Stimulated activated CD4-positive, alpha-beta T cell treated with anti-CD3 and anti-CD28 coated beads, Interleukin-15, amount 100 ng/mL, for 24 hours (primary cell): ENCODE measurements at regions not wholly inside any gene's neighbourhood (a gene's known extent, or its start where the extent isn't known, plus 50 kb on each side); places are given as distances from the start of the nearest gene placed in this dataset.

ENCODE experiments used
- DNase-seq: peaks from one replicate; pipeline ENCODE4 v3.0.0-alpha.2; 2020

GRCh38 chr2:146158072-146158674 is 1638.3 kb upstream of the ZEB2 start:
- DNase-seq, result no peak

GRCh38 chr2:146147448-146148012 is 1627.6 kb upstream of the ZEB2 start:
- DNase-seq, result no peak

DNA sequence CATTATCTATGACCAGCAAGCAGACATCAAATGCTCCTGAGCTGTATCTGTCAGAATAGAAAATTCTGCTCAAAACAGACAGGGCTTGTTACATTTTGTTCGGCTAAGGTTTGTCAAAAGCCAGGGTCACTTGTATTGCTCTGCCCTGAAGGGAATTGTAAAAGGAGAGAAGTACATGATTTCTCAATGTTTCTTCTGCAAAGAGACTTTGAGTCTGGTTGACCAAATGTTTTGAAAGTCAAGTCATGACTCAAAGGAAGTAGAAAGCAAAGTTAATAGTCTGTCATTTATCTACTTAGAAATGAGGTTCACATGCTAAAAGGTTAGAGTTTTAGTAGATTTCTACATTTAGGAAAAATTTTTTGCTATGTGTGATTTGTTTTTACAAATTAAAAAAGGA is 1624.1 kb upstream of the ZEB2 start:
- DNase-seq, result no peak

DNA sequence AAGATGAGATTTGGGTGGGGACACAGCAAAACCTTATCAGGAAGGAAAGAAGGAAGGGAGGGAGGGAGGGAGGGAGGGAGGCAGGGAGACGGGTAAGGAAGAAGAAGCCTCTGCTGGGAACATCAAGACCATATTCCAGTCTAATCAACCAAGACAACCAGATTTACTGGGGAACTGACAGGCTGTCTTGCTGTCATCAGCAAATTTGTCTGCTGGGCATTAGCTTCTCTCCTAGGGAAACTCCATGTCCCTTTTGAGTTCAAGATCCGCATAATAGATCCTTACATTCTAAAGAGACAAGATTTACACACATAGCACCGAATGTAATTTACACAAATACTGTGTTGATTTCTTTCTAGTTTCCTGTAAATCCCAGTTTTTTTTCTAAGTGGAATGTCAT is 1618.9 kb upstream of the ZEB2 start:
- no peak for DNase-seq

DNA sequence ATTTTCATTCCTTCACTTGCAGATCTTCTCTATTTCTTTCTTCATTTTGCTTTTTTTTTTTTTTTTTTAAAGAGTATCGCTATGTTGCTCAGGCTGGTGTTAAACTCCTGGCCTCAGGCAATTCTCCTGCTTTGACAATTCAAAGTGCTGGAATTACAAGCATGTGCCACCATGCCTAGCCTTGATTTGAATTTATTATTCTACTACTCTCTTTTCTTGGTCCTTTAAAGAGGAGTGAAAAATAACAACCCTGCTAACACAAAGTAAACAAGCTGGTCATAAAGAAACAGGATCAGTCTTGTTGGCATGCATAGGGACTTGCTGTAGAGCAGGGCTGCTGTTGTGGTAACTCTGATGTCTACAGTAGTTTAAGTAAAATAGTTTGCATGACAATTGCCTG is 1615.3 kb upstream of the ZEB2 start:
- no peak for DNase-seq

DNA sequence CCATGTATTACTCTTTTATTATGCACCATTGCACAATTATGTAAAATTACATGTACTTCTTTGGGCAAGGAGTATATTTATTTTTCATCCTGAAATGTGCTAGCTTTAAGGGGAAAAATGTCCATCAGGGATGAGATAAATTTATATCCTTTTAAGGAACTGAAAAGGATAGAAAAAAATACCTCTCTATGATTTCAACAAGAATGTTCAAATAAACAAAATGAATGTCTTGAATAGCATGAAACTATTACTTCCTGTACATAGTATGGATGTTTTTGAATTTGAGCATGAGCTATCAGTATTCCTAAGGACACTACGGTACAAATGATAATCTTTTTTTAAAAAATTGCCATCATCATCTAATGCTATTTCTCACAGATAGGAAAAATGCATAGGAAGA is 1611.9 kb upstream of the ZEB2 start:
- no peak for DNase-seq

DNA sequence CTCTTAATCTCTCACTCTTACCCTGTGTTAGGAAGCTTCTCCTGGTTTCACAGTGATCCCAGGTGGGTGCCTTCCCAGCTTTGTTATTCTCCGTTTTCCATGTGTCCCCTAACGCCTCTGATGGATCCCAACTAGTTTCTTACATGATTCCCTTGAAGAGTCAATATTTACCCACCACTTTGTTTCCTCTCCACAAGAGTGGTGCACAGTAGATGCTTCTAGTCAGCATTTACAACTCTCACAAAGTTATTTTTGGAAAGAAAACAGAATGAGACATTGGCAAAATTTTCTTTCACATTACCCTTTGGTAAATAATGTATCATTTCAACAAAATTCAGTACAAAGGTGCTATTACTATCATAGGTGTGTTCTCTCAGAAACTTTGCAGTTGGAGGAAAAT is 1611.1 kb upstream of the ZEB2 start:
- DNase-seq, result no peak

GRCh38 chr2:146130290-146130689 is 1610.4 kb upstream of the ZEB2 start:
- DNase-seq, result no peak

GRCh38 chr2:146129231-146129630 is 1609.3 kb upstream of the ZEB2 start:
- DNase-seq, result no peak

DNA sequence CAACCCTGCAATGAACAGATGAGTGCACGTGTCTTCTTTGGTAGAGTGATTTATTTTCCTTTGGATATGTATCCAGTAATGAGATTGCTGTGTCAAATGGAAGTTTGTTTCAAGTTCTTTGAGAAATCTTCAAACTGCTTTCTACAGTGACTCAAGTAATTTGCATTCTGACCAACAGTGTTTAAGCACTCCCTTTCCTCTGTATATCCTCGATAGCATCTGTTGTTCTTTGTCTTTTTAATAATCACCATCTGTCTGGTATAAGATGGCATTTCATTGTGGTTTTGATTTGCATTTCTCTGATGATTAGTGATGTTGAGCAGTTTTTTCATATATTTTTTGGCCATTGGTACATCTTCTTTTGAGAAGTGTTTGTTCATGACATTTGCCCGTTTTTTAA is 1608.3 kb upstream of the ZEB2 start:
- no peak for DNase-seq

DNA sequence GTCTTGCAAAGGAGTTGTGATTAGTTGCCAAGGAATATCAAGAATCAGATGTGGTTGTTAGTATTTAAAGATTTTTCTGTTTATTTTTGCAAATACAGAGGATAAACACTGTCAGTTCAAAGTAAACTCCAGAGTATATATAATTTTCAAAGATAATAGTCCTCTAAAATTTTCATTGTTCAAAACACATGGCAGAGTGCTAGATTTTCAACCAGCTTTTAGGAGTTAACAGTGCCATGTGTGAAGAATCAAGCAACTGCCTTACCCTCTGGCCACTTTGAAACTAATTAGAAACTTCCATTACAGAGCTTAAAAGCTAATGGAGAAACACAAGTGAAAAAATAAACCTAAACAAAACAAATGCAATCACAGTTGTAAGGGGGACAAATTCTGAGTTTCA is 1605.6 kb upstream of the ZEB2 start:
- DNase-seq, result no peak

- DNase-seq, result no peak
Observed at GRCh38 chr2:146124741-146125140, 1604.8 kb upstream of the ZEB2 start.

GRCh38 chr2:146123714-146124113 is 1603.8 kb upstream of the ZEB2 start:
- no peak for DNase-seq

DNA sequence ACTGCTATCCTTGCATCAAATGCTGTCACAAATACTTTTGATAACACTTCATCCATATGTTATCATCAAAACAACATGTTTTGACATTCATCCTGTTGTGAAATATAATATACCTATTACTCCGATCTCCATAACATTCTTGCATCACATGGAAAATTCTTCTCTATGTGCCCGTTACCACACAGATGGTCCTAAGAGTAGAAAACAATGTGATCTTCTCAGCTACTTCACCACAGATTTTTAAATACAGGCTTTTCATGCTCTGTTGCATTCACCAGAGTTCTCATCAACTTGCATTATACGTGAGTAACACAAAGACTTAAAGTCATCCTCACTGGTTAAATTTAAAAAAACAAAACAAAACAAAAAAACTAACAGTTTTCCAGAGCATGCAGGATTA is 1603.3 kb upstream of the ZEB2 start:
- no peak for DNase-seq

GRCh38 chr2:146119586-146119985 is 1599.7 kb upstream of the ZEB2 start:
- DNase-seq, result no peak

GRCh38 chr2:146108993-146109392 is 1589.1 kb upstream of the ZEB2 start:
- no peak for DNase-seq

GRCh38 chr2:146094185-146094584 is 1574.3 kb upstream of the ZEB2 start:
- DNase-seq, result no peak

DNA sequence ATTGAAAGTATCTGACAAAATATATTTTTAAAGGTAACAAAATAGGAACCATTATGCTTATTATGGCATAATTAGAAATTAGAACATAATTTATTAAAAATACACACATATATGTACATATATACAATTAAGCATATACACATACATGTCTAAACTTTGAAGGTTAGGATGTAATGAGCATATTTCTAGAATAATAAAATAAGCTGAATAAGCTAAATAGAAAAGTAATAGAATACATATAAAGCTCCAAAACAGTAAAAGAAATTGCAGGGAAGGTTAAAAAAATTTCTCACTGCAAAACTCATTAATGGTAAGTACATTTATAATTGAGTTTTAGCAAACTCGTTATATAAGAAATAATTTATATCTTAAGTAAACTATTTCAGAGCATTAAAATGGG is 1561.5 kb upstream of the ZEB2 start:
- DNase-seq, result no peak

GRCh38 chr2:146080925-146081324 is 1561.0 kb upstream of the ZEB2 start:
- no peak for DNase-seq

DNA sequence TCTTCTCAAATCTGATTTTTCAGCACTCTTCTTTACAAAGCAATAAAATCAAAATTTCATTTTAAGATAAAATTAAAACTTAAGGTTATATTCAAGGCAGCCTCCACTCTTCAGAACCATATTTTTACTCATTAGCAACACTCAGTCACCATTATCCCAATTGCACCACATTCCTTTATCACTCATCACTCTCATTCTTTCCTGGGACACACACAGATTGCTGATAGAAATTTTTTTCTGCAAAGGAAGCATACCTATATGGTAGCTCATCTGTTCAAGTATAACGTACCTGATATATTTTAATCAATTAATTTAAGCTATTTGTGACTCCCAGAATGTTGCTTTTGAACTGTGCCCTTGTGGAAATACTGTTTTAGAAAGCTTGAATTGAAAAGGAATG is 1559.3 kb upstream of the ZEB2 start:
- no peak for DNase-seq

GRCh38 chr2:146077156-146077555 is 1557.2 kb upstream of the ZEB2 start:
- no peak for DNase-seq

- DNase-seq, result no peak
Observed at GRCh38 chr2:146068051-146068450, 1548.1 kb upstream of the ZEB2 start.

- no peak for DNase-seq
Observed at GRCh38 chr2:146048141-146048540, 1528.2 kb upstream of the ZEB2 start.

GRCh38 chr2:146041274-146041910 is 1521.5 kb upstream of the ZEB2 start:
- DNase-seq, result no peak

- DNase-seq, result no peak
Observed at GRCh38 chr2:146040051-146040450, 1520.1 kb upstream of the ZEB2 start.
